Activated naive CD8-positive, alpha-beta T cell treated with anti-CD3 and anti-CD28 coated beads for 36 hours (primary cell): ENCODE measurements at regions not wholly inside any gene's neighbourhood (a gene's known extent, or its start where the extent isn't known, plus 50 kb on each side); places are given as distances from the start of the nearest gene placed in this dataset.
"Not testable (repeated sequence)": the region's sequence is repeated elsewhere in the genome, so short reads cannot be mapped to it uniquely, and the experiment has no call there.

ENCODE experiments used
- DNase-seq: peaks from one replicate; pipeline ENCODE4 v3.0.0; 2021
- H3K27ac Mint-ChIP-seq: one replicate; pipeline ENCODE4 v1.8.0; 2022; ENCODE audit warnings: mild to moderate bottlenecking, moderate library complexity, mixed read lengths
- H3K27me3 Mint-ChIP-seq: one replicate; pipeline ENCODE4 v1.8.0; 2022; ENCODE audit warnings: mild to moderate bottlenecking, mixed read lengths
- H3K36me3 Mint-ChIP-seq: one replicate; pipeline ENCODE4 v1.8.0; 2021; ENCODE audit warnings: mild to moderate bottlenecking, mixed read lengths
- H3K4me1 Mint-ChIP-seq: one replicate; pipeline ENCODE4 v1.8.0; 2021; ENCODE audit warnings: mixed read lengths
- H3K4me3 Mint-ChIP-seq: one replicate; pipeline ENCODE4 v1.8.0; 2022; ENCODE audit warnings: mild to moderate bottlenecking, moderate library complexity, mixed read lengths
- H3K9me3 Mint-ChIP-seq: one replicate; pipeline ENCODE4 v1.8.0; 2022; ENCODE audit warnings: mixed read lengths

DNA sequence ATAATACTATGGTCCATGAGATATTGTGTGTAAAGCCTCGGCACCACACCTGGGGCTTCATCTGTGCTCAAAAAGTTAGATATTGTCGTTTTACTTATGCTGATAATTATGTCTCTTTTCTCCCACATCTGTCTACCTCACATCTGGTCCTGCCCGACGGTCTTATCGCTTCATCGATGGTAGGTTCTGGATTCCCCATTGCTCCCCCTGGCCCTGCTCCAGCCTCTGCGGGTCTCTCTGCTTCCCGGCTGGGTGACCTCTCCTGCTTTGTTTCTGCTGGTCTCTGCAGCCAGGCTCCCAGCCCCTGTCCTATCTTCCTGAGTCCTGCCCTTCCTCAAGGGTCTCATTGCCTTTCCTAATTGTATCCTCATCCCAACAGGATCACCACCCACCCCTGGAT, 294.2 kb downstream of the NDUFA10 start:
- Mint-ChIP-seq H3K4me1 (no peaks in the 10 kb centered on the region), H3K36me3 (no peaks in the 10 kb centered on the region), H3K4me3 (no peak overlapping the region), H3K9me3 (peaks cover 5% of the 10 kb centered on the region), H3K27me3 (no peaks in the 10 kb centered on the region), H3K27ac (no peak overlapping the region)
- no peak for DNase-seq

DNA sequence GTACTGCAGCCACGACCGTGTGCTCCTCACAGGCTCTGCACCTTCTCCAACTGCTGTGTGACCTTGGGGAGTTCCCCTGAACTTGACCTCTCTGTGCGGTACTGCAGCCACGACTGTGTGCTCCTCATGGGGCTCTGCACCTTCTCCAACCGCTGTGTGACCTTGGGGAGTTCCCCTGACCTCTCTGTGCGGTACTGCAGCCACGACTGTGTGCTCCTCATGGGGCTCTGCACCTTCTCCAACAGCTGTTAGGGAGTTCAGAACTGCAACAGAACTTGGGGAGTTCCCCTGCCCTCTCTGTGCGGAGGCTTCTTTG, 294.6 kb downstream of the NDUFA10 start:
- H3K27ac Mint-ChIP-seq = peak overlapping the region; percentile 60
- DNase-seq, H3K4me1 Mint-ChIP-seq, H3K9me3 Mint-ChIP-seq, H3K4me3 Mint-ChIP-seq, H3K36me3 Mint-ChIP-seq, H3K27me3 Mint-ChIP-seq: not testable (repeated sequence)

DNA sequence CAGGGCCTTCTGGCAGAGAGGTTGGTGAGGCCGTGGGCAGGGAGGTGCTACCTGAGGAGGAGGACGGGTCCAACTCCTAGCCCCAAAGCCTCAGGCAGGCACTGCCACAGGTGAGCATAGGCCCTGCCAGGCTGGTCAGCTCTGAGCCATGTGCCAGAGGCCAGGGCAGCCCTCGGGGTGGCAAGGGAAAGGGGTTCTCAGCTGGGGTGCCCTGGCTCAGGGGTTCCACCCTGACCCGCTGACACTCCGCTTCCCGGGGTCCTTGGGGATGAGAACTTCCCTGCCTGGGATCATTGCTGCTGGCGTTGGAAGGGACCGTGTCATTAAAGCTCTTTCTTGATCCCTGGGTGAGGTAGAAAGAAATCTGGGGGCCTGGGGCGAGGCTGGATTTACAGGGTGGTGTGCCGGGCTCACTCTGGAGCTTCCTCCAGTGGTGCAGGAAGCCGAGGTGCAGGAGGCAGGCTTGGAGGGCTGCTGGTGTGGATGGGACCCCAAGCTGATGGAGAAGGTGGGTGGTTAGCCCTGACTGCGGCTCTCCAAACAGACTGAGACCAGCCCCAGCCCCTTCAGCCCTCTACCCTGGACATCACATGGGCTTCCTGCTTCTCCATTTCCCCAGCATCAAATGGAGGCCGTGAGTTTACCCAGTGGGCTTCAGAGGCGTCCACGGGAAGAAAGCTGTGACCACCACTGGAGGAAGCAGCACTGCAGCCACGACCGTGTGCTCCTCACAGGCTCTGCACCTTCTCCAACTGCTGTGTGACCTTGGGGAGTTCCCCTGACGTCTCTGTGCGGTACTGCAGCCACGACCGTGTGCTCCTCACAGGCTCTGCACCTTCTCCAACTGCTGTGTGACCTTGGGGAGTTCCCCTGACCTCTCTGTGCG, 295.2 kb downstream of the NDUFA10 start:
- no peaks in the 10 kb centered on the region for H3K36me3 Mint-ChIP-seq
- H3K4me3 Mint-ChIP-seq = no peak overlapping the region
- no peaks in the 10 kb centered on the region for H3K4me1 Mint-ChIP-seq
- no peaks in the 10 kb centered on the region for H3K27me3 Mint-ChIP-seq
- H3K9me3 Mint-ChIP-seq = peaks cover 5% of the 10 kb centered on the region
- DNase-seq = no peak
- H3K27ac Mint-ChIP-seq = no peak overlapping the region

DNA sequence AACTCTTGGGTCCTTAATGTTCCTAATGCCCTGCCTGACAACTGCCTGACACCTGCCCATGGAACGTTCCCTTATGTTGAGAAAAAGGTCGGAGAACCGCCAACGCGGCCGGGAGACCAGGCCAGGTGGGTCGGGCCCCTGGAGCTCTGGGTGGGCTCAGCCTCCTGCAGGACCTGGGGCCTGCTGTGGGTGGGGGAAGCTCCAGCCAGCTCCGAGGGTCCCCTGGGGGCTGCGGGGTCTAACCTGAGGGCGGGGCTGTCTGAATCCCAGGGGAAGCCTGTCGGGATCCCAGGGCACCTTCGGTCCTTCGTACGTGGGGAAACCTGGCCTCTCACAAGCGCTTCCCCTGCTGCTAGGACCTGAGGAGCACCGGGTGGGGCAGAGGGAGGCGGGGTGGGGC, 296.0 kb downstream of the NDUFA10 start:
- Mint-ChIP-seq H3K4me1 (no peaks in the 10 kb centered on the region), H3K36me3 (no peaks in the 10 kb centered on the region), H3K27me3 (no peaks in the 10 kb centered on the region), H3K27ac (no peak overlapping the region), H3K9me3 (peaks cover 3% of the 10 kb centered on the region), H3K4me3 (no peak overlapping the region)
- no peak for DNase-seq

DNA sequence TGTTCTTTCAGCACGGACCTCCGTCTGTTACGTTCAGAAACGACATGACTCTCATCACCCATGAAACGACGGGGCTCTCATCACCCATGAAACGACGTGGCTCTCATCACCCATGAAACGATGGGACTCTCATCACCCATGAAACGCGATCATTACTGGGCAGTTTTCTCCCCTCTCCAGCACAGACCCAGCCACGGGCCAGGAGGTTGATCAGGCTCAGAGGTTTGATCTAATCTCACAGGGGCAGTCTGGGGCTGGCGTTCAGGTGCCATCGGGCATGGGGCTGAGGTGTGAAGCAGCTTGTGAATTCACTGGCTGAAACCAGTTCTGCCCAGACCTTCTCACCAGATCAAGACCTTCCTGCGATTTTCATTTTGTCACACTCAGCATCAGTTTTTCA, 296.4 kb downstream of the NDUFA10 start:
- no peaks in the 10 kb centered on the region for H3K9me3 Mint-ChIP-seq

DNA sequence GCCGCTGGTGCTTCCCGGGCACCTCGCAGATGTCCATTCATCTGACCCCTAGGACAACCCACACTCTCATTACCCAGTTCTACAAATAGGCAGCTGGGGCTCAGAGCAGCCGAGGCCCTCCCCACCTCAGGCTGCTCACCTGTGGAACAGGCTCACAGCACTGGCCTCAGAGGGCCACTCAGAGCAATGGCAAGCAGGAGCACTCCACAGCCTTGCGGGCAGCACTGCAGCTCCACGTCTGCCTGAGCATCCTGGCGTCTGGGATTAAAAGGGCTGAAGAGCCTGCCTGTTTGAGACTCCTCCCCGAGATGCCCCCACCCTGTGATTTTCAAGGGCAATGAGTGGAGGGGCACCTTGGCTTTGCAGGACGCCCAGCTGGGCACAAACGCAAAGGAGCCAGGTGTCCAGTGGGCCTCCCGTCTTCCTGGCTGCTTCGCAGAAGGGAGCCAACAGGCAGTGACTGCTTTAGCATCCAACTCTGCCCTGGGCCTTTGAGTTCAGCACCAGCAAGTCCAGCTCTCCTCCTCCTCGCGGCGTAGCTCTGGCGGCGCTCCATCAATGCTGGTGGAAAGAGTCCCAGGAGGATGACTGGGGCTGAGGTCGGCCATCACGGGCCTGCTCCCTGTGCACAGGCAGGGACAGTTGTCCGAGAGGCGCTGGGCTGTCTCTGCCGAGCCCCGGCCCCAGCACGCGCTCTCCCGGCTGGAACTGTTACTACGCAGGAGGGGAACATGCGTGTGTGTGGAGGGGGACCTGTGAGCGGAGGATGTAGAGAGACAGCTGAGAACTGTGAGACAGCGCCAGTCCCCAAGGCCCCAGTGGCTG, 297.2 kb downstream of the NDUFA10 start:
- no peak for DNase-seq
- Mint-ChIP-seq H3K9me3 (no peaks in the 10 kb centered on the region), H3K27ac (no peak overlapping the region), H3K4me3 (no peak overlapping the region), H3K27me3 (no peaks in the 10 kb centered on the region), H3K4me1 (no peaks in the 10 kb centered on the region), H3K36me3 (no peaks in the 10 kb centered on the region)

More for the DNA sequence above, 296.4 kb downstream of the NDUFA10 start:
- DNase-seq = no peak
- Mint-ChIP-seq H3K4me3 (no peak overlapping the region), H3K4me1 (no peaks in the 10 kb centered on the region), H3K36me3 (no peaks in the 10 kb centered on the region), H3K27me3 (no peaks in the 10 kb centered on the region), H3K27ac (no peak overlapping the region)

DNA sequence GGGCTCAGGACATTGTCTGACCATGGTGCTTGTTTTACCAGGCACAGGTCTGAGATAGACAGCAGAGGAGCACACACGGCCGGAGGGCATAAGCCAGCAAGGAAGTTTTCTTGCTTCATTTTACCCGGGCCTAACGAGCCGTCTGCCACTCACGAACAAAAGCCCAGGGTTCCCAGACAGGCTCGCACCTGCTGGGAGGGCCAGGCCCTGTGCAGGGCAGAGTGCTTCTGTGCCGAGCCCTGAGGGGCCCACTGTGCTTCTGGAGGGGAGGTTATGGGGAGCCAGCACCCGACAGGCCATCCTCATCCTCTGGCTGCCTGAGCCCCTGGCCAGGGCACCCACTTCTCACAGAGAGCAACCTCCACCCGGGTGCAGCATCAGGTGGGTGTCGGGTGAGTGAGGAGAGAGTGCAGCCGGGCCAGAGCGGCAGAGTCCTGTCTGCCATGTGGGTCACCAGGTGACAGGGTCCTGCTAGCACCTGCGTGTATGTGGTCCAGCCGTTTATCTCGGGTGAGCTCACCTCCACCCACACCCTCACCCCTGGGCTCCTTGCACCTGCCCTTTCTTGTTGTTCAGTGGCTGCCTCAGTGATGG, 297.9 kb downstream of the NDUFA10 start:
- DNase-seq = no peak
- no peaks in the 10 kb centered on the region for H3K4me1 Mint-ChIP-seq
- H3K27ac Mint-ChIP-seq = no peak overlapping the region
- H3K36me3 Mint-ChIP-seq = no peaks in the 10 kb centered on the region
- H3K27me3 Mint-ChIP-seq = no peaks in the 10 kb centered on the region
- H3K4me3 Mint-ChIP-seq = no peak overlapping the region
- H3K9me3 Mint-ChIP-seq = no peaks in the 10 kb centered on the region

DNA sequence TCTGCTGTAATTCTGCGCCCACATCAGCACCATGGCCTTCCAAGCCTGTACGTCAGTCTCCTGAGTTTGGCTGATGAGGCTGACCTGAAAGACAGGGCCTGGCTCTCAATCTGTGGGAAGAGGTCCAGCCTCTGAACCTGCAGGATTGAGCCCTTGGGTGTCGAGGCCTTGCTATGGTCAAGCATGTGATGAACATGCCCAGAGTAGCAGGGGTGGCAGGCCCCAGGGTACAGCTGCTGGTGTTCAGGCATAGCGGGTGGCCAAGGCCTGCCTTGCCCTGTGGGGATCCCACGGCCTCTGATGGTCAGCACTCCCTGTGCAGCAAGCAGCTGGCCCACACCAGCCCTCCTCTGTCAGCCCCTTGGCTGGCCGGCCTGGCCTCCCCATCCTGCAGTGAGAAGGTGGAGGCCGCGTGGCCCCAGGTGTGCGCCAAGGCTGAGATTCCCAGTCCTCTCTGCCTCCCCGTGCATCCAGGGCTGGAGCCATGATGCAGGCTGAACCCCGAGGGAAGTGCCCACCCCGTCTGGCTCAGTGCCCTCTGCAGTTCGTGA, 298.4 kb downstream of the NDUFA10 start:
- no peaks in the 10 kb centered on the region for H3K27me3 Mint-ChIP-seq
- H3K36me3 Mint-ChIP-seq = no peaks in the 10 kb centered on the region
- H3K9me3 Mint-ChIP-seq = no peaks in the 10 kb centered on the region
- no peak overlapping the region for H3K4me3 Mint-ChIP-seq
- H3K27ac Mint-ChIP-seq = no peak overlapping the region
- no peaks in the 10 kb centered on the region for H3K4me1 Mint-ChIP-seq
- no peak for DNase-seq

DNA sequence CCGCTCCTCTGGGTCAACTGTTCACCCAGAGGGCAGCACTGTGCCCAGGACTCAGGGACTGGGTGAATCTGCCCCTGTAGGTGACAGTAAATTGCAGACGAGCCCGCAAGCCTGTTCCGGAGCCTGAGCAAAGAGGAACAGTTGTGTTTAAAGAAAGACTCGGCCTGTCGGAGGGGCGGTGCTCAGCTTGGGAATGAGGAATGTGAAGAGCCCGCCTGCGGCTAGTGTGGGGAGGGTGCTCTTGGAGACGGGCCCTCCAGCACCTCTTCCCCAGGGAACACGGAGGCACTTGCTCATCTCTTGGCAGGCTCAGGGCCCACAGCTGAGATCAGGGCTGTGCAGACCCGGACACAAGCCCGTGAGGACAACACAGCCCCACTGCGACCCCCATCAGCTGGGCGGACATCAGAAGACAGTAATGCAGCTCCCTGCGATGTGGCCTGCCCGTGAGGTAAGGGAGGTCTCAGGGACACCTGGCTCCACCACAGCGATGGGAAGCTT, 299.0 kb downstream of the NDUFA10 start:
- H3K27me3 Mint-ChIP-seq = no peaks in the 10 kb centered on the region
- DNase-seq = no peak
- H3K9me3 Mint-ChIP-seq = no peaks in the 10 kb centered on the region
- H3K36me3 Mint-ChIP-seq = no peaks in the 10 kb centered on the region
- H3K4me1 Mint-ChIP-seq = no peaks in the 10 kb centered on the region
- H3K27ac Mint-ChIP-seq = no peak overlapping the region
- no peak overlapping the region for H3K4me3 Mint-ChIP-seq

DNA sequence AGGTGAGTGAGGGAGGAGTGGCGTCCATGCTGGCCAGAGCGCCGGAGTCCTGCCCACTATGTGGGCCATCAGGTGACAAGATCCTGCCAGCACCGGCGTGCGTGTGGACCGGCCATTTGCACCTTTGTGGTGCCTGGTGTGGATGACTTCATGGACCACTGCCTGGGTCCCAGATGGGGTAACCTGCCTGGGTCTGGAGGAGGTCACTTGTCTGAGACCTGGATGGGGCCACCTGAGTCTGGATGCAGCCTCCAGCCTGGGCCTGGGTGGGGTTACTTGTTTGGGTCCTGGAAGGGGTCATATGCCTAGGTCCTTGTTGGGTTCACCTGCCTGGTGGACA, 299.6 kb downstream of the NDUFA10 start:
- Mint-ChIP-seq H3K4me1 (no peaks in the 10 kb centered on the region), H3K9me3 (no peaks in the 10 kb centered on the region), H3K27me3 (no peaks in the 10 kb centered on the region), H3K36me3 (no peaks in the 10 kb centered on the region), H3K4me3 (no peak overlapping the region), H3K27ac (no peak overlapping the region)
- DNase-seq = no peak

DNA sequence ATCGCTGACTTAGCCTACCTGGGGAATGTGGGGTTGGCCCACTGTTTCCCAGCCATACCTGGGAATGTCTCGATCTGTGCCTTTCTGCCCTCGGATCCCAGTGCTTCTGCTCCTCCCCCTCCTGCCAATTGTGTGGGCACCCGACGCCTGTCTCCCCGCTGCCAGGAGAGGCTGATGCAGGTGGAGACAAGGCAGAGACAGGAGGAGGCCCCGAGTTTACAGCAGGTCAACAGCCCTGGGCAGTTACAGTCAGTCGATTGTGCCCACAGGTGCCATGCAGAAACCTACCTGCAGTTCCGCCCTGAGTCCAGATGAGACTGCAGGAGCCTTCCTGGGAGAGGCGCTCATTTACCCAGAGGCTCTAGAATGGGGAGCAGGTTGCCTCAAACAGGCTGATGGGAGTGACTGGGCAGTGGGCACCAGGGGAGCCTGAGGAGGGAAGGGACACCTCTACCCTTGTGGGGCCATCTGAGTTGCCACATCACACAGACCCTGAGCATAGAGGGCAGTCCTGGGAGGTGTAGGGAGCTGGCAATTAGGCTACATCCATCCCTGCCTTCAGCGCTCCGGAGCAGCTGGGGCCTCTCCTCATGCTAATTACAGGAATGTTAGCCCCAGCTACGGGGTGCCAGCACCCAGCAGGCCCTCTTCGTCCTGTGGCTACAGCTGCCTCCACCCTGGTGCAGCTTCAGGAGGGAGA, 300.1 kb downstream of the NDUFA10 start:
- Mint-ChIP-seq H3K4me3 (no peak overlapping the region), H3K36me3 (no peaks in the 10 kb centered on the region), H3K27ac (no peak overlapping the region), H3K27me3 (no peaks in the 10 kb centered on the region), H3K9me3 (no peaks in the 10 kb centered on the region), H3K4me1 (no peaks in the 10 kb centered on the region)
- no peak for DNase-seq

DNA sequence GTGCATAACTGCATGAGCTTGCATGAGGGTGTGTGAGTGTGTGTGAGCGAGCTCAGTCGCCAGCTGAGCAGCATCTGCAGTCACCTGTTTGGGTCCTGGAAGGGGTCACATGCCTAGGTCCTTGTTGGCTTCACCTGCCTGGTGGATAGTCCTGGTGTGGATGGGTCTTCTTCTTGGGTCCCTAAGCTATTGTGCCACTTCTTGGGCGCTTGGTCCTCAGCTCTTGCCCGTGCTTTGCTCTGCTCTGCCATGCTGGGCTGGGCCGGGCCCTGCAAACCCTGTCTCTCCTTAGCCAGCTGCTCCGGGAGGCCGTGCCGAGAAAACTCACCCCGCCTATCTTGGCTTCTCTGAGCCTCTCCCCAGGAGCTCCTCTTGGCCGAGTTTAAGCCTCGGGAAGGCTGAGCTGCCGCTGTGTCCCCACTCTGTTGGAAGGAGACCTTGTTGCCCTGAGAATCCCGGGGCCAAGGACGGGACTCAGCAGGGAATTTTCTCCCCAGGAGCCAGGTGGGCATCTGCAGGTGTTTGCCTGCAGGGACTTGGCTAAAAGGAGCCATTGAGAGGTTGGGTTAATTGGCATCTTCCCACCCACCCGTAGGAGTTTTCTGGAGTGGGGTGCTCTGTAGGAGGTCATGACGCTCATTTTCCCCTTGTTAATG, 300.8 kb downstream of the NDUFA10 start:
- H3K4me3 Mint-ChIP-seq = no peak overlapping the region
- DNase-seq = no peak

DNA sequence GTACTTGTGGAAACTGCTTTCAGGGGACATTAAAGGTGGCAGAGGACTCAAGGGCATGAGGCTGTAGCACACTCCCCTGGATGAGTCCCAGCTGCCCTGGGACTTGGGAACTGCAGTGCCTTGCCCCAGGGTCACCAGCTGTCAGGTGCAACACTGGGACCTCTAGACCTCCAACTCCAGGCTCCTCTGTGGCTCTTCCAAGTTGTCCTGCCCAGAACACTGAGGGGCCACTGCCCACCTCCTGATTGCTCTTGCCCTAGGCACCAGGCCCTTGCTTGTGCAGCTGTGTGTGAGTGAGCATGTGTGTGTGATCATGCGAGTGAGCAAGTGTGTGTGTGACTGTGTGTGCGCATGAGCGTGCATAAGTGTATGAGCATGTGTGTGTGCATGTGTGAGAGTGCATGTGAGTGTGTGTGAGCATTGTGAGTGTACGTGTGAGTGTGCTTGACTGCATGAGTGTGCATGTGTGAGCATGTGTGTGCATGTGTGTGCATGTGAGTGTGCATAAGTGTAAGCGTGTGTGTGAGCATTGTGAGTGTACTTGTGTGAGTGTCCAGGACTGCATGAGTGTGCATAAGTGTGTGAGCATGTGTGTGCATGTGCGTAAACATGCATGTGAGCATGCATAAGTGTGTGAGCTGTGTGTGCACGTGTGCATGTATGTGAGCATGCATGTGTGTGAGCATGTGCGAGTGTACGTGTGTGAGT, 301.5 kb downstream of the NDUFA10 start:
- no peaks in the 10 kb centered on the region for H3K4me1 Mint-ChIP-seq
- no peak overlapping the region for H3K27ac Mint-ChIP-seq
- H3K9me3 Mint-ChIP-seq = no peaks in the 10 kb centered on the region
- no peak for DNase-seq
- H3K27me3 Mint-ChIP-seq = no peaks in the 10 kb centered on the region
- no peak overlapping the region for H3K4me3 Mint-ChIP-seq
- no peaks in the 10 kb centered on the region for H3K36me3 Mint-ChIP-seq

More for the DNA sequence above, 300.8 kb downstream of the NDUFA10 start:
- Mint-ChIP-seq H3K27ac (no peak overlapping the region), H3K4me1 (no peaks in the 10 kb centered on the region), H3K27me3 (no peaks in the 10 kb centered on the region), H3K9me3 (no peaks in the 10 kb centered on the region), H3K36me3 (no peaks in the 10 kb centered on the region)
